GM19372 (cell line): ENCODE measurements at regions not wholly inside any gene's neighbourhood (a gene's known extent, or its start where the extent isn't known, plus 50 kb on each side); places are given as distances from the start of the nearest gene placed in this dataset.

Source experiments
- ATAC-seq: cut with Tn5 transposase; IDR thresholded peaks from one replicate; pipeline ENCODE4 v1.9.1; 2021; ENCODE audit warnings: mild to moderate bottlenecking, low read depth, moderate library complexity; ENCODE audit not compliant: unreplicated experiment

- no peak for ATAC-seq
Observed at GRCh38 chr22:48565901-48566501, 1261.7 kb downstream of the BRD1 start.

DNA sequence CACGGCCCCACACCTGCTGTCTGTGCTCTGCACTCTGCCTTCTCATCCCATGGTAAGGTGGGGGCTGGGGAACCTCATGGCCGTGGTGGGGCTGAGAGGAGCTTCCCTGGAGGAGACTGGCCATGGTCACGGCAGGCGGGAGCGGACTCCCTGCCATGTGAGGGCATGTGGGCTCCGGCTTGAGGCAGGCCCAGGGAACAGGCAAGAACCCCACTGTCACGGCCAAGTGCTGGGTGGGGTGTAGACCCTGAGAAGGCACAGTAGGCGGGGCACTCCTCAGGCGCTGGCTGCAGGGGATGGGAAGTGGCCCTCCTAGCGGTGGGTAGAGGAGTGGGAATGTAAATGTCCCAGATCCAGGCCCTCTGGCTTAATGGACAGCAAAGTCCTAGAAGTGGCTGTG, 1262.7 kb downstream of the BRD1 start:
- no peak for ATAC-seq

GRCh38 chr22:48563966-48564330, 1263.7 kb downstream of the BRD1 start:
- no peak for ATAC-seq

DNA sequence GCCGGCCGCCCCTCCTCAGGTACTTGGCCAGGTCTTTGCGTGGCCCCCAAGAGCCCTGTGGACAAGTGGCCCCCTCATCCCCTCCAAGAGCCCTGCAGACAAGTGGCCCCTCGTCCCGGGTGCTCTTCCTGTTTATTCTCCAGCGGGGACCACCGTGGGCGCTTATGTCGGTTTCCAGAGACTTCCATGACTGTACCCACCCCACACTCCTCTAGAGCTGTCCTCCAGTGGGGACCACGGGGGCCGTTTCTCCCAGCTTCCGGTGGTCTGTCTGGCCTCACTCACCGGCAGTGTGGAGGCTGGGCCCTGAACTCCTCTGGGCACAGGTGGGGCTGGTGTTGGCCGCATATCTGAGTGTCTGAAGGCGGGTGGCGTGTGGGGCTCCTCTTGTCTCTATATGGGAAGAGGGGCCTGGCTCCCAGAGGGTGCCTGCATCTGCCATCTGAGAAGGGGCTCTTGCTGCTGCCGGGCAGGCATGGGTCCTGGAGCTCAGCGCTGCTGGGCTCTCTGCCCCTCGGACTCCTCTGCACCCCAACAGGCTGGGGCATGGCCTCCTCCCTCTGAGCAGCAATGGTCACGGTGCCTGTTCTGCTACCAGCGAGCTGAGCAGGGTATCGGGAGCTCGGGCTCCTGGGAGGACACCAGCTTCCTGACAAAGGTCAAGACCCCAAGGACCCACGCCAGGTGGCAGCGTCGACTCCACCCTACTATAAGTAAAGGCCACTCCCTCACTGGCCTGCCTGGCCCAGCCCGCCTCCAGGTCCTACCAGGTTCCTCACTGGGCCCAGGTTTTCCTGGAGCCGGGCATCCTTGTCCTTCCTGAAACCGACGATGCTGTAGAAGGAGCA, 1264.3 kb downstream of the BRD1 start:
- ATAC-seq = no peak

- no peak for ATAC-seq
Observed at GRCh38 chr22:48561676-48562075, 1266.0 kb downstream of the BRD1 start.

GRCh38 chr22:48560836-48561235, 1266.8 kb downstream of the BRD1 start:
- no peak for ATAC-seq

DNA sequence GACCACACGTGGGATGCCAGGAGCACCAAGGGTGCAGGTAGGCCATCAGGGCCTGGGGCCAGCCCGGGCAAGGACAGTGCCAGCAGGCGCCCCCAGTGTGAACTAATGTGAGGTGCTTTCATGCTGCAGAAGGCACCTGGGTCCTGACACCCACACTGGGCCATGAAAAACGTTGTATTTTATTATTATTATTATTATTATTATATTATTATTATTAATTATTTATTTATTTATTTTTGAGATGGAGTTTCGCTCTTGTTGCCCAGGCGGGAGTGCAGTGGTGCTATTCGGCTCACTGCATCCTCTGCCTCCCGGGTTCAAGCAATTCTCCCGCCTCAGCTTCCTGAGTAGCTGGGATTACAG, 1267.3 kb downstream of the BRD1 start:
- no peak for ATAC-seq

DNA sequence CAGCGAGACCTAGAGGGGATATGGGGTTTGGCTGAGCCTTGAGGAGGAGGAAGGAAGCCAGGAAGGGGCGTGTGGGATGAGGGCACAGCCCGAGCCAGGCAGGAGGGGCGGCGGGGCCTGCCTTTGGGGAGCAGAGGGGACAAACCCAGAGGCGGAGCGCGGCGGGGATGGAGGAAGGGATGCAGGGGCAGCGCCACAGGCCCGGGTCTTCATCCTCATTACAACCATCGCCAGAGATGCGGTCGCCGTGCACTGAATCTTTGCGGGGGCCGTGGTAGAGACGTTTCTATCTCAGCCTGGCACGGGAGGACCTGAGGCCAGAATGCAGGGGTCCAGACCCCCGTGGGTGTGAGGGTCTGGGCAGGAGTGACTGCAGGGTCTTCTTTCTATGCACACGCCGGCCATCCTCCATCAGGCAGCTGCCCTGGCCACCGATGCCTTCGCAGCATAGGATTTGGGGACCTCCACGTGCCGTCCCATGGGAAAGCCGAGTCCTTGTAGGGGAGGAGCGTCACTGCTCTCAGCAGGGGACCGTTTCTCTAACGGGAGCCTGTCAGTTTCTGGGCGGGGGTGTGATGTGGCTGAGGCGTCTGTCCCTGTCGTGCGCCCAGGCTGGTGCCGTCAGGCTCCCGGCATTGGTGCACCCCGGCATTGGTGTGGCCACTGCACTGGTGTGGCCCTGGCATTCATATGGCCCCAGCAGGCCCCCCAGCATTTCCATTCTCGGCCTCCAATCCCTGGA, 1267.9 kb downstream of the BRD1 start:
- ATAC-seq = no peak

DNA sequence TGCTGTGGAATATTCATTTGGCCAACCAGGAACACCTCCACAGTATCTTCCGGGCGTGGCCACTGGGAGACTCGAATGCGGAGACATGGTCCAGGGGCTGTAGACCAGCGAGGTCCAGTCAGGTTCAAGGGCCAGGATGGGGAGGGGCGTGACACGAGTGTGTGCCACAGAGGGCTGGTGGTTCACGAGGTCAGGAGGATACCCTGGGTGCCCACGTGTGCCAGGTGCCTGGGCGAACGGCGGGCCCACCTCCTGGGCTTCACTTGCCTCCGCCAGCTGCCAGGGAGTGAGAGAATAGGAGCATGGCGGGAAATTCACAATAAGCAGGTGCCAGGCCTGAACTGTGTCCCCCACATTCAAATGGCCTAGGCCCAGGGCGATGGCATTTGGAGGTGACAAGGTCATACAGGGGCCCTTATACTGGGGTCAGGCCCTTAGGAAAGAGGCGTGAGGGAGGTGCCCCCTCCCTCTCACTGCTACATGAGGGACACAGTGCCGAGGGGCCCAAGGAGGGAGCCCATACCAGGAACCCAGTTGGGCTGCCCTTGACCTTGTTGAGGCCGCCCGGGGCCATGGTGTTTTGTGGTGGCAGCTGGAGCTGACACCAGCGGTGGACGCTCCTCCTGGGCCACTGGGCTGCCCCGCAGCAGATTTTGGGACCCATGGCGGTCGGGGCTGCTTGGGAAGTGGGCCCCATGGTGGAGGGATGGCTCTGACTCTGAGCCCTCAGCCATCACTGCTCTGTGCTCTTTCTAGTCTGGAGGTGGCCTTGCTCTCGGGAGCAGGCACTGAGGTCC, 1268.9 kb downstream of the BRD1 start:
- ATAC-seq = no peak

GRCh38 chr22:48558016-48558415, 1269.7 kb downstream of the BRD1 start:
- no peak for ATAC-seq

DNA sequence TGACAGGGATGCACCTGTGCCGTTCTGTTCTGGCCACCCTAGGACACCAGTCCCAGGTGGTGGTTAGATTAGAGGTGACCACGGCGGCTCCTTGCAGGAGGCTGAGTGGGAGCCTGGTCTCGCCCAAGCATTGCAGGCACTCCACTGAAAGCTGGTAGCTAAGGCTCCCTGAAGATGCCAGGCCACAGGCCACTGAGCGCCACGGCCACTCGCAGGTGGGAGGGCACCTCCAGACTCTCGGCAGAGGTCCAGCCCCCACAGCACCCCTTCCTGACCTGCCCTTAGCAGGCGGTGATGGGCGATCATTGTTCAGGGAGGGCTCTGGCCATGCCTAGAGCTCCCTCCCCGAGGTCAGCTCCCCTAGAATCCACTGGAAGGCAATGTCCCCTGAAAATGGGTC, 1270.2 kb downstream of the BRD1 start:
- no peak for ATAC-seq

DNA sequence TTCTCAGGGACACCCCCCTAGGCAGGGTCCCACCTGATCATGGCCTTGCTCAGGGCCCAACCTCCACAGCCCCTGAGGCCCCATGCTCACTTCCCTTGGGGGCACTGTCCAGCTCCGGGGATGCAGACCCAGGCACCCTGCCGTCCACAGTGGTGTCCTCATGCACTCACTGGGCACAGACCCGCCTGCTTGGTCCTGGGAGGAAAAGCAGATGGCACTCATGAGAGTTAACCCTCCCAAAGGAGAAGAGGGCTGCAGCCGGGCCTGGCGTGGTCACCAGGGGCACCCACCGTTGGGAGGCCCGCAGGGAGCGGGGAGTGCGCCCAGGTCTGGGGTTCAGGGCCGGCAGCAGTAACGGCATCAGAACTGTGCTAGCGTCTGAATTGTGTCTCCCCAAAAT, 1270.9 kb downstream of the BRD1 start:
- ATAC-seq = no peak

GRCh38 chr22:48556222-48556621, 1271.5 kb downstream of the BRD1 start:
- no peak for ATAC-seq

- no peak for ATAC-seq
Observed at GRCh38 chr22:48555606-48556005, 1272.1 kb downstream of the BRD1 start.

GRCh38 chr22:48554893-48555572, 1272.6 kb downstream of the BRD1 start:
- no peak for ATAC-seq

DNA sequence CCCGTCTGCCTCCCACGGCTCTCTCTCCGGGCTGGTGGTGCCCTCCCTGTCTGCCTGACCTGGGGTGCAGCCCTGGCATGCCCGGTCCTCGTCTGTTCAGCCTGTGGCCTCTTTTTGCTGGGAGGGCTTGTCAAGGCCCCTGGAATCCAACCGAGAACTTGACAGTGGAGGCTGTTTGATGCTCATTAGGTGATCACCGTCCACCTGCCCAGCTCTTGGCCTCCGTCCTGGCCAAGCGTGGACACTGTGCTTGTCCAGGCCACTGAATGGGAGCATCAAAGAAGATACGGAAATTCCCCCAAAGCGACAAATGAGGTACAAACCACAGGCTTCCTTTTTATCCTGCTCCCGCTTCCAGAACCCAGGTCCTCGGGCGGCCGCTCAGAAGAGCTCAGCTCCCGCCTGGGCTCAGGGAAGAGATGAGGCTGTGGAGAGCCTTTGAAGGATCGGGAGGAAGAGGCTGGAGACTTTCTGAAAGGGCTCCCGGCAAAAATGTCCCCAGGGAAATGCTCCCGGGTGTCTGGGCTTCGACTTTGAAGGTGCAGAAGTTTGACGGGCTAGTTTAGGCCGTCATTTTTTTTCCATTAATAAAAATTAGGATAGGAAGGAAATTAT, 1273.9 kb downstream of the BRD1 start:
- no peak for ATAC-seq

DNA sequence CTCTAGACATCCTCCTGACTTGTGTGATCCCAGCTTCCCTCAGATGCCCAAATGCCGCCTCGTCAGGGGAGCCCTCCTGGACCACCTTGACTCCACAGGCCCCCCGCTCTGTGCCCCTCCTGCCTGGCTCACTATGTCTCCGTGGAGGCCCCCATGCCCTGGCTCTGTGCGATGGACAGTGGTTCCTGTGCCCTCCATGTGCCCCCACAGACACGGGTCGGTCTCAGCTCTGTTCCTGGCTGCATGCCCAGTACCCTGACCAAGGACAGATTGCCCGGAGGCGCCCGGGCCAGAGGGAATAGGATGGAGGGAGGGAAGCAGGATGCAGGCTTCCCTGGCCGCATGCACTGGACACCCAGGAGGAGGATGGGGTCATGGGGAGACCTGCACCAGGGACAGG, 1274.6 kb downstream of the BRD1 start:
- ATAC-seq = no peak

DNA sequence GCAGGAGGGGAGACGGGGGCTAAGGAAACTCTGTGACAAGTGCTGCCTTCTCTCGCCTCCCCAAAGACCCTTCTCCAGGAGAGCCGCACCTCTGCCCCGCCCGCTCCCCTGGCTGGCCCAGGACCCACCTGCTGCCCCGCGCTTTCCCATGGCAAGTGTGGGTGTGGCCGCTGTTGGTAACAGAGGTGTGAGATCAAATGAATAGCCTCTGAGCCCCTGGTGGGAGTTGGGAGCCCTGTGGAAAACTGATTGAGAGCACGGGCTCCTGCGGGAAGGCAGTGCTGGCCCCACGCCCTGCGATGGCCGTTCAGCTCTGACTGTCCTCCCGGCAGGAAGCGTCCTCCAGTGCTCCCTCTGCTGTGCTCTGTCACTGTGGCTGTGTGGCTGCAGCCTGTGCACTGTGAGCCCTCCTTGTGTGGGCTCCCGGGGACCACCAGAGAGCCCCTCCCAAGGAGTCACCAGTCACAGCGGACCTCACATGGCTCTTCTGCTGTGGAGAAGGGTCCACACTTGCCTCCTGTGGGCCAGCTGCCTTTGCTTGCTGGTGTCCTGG, 1275.9 kb downstream of the BRD1 start:
- ATAC-seq = no peak

- no peak for ATAC-seq
Observed at GRCh38 chr22:48551061-48551460, 1276.6 kb downstream of the BRD1 start.

- ATAC-seq = no peak
Observed at GRCh38 chr22:48548391-48548790, 1279.3 kb downstream of the BRD1 start.
